ENCODE measurements at regions not wholly inside any gene's neighbourhood (a gene's known extent, or its start where the extent isn't known, plus 50 kb on each side); places are given as distances from the start of the nearest gene placed in this dataset.
"Not testable (repeated sequence)": the region's sequence is repeated elsewhere in the genome, so short reads cannot be mapped to it uniquely, and the experiment has no call there.

GRCh38 chr16:29327631-29328408, 78.7 kb downstream of the NPIPB11 start:
- not testable (repeated sequence) for DNase-seq

GRCh38 chr16:29326164-29327125, 80.1 kb downstream of the NPIPB11 start:
- not testable (repeated sequence) for DNase-seq

DNA sequence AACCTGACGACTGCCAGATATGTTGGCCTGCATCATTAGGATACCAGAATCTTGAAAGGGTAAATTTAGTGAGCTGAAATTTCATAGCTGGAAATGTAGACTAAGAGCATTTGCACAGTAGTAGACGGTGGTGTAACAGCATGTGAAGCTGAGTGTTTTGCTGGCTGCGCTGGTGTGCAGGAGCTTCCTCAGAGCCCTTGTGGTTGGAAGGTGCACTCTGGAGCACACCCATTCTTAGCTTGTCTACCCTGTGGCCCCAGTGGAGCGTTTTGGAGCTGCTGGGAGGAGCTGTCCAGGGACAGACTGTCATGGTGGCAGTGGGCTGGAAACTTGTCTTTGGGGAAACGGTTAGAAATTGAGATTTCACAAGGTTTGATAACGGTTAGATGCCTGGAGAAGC, 82.8 kb downstream of the NPIPB11 start:
- DNase-seq, result not testable (repeated sequence)

DNA sequence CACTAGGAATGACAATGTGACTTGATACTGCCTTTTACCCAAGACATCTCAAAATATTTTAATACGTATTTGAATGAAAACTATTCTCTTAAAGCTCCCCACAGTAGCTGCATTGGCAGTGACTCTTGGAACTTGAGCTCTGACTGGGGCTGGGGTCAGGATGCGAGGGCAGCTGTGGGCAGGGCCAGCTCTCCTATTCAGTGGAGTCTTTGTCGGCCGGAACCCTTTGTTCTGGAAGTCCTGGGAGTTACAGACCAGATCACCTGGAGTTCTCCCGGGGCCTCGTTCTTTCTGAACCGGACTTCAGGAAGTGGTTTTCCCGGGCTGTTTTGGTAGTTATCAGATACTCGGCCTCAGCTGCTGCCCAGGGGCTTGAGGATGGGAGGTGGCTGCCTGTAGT, 84.9 kb downstream of the NPIPB11 start:
- no peak for DNase-seq

DNA sequence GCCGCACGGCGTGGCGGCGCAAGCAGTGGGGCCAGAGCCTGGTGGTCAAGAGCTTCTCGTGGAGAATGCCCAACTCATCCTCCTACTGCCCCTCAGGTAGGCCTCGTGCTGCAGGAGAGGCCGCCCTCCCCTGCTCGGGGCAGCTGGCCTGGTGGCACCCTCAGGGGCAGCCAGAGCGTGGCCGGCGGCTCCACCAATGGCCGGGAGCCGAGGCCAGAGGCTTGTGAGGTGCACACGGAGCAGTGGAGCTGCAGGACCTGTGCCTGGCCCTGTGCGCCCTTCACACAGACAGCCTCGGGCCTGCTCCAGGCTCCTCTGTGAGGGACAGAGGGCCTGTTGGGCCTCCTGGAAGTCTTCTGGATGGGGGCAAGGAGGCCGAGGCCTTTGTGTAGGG, 85.5 kb downstream of the NPIPB11 start:
- no peak for DNase-seq

- DNase-seq, result no peak
Observed at GRCh38 chr16:29320274-29320999, 86.1 kb downstream of the NPIPB11 start.

DNA sequence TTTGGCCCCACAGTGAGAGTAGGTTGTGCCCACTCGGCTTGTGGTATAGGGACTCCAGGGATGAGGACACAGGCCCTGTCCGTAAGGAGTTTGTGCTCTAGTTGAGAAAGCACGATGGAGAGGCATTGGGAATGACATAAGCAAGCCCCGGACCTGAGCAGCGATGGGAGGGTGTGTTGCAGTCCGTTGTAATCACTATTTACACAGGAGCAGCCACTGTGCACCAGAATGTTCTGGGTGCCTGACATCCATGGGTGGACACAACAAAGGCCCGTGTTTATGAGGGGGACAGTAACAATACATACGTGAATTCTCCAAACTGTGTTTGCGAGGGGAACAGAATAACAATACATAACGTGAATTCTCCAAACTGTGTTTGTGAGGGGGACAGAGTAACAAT, 86.8 kb downstream of the NPIPB11 start:
- no peak for DNase-seq

GRCh38 chr16:29318561-29318968, 87.9 kb downstream of the NPIPB11 start:
- DNase-seq, result not testable (repeated sequence)

DNA sequence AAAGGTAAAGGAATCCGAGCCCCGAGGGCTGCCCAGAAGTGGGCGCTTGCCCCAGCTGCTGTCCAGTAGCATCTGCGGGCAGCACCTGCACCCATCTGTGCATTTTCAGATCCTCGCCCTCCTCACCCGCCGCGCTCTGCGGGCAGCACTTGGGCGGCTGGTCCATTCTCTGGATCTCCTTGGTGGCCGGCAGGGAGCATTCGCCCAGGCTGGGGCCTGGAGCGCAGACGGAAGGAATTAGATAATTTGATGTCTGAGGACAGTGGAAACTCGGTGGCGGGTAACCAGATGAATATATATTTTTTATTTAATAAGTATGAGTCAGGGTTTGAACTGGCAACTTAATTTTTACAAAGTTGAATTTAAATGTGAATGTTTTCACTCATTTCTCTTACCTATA, 88.5 kb downstream of the NPIPB11 start:
- no peak for DNase-seq

DNA sequence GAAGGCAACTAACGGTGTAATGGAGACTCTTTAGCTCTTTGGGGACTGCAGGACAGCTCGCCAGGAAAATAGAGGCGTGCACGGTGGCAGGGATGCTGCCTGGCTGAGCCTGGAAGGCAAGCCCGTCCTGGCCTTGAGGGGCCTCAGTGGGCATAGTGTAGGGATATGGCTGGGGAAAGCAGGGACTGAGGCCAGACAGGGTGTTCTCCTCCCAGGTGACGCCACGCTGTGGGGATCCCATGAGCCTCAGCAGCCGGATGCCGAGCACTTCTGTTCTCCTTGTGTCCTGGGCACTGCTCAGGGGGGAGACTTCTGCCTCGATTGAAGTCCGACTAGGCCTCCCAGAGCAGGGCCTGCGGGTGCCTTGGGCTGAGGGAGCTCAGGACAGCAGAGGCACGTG, 89.2 kb downstream of the NPIPB11 start:
- DNase-seq, result no peak

GRCh38 chr16:29316761-29317183, 89.7 kb downstream of the NPIPB11 start:
- no peak for DNase-seq

GRCh38 chr16:29315916-29316517, 90.5 kb downstream of the NPIPB11 start:
- no peak for DNase-seq

- DNase-seq, result no peak
Observed at GRCh38 chr16:29315046-29315445, 91.5 kb downstream of the NPIPB11 start.

DNA sequence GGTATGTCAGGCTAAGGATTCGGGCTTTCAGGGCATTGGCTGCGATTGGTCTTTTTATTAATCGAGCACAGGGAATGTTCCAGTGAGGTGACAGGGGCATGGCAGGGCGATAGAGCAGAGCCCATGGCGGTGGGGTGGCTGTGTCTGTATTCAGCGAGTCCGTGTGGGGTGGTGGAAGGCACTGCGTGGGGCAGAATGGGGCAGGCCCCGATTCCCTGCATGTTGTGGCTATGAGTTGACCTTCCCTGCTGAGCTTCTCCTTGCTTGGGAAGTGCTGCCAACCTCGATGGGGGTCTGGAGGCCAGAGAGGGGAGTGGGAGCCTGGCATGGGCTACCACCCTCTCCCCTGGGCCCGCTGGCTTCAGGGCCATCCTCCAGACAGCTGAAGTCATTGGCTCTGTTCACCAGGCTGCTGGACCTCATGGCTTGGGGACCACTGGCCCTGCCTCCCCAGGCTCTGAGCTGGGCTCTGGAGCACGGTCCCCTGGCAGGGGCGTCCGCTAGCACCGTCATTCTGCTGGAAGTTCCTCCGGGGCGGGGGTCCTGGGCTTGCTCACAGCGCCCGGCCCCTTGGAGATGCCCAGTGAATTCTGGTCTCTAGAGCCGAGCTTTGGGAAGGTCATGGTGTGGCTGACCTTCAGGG, 92.1 kb downstream of the NPIPB11 start:
- no peak for DNase-seq

GRCh38 chr16:29313559-29314048, 92.9 kb downstream of the NPIPB11 start:
- no peak for DNase-seq

GRCh38 chr16:29312835-29313558, 93.5 kb downstream of the NPIPB11 start:
- no peak for DNase-seq

GRCh38 chr16:29312345-29312675, 94.2 kb downstream of the NPIPB11 start:
- not testable (repeated sequence) for DNase-seq

DNA sequence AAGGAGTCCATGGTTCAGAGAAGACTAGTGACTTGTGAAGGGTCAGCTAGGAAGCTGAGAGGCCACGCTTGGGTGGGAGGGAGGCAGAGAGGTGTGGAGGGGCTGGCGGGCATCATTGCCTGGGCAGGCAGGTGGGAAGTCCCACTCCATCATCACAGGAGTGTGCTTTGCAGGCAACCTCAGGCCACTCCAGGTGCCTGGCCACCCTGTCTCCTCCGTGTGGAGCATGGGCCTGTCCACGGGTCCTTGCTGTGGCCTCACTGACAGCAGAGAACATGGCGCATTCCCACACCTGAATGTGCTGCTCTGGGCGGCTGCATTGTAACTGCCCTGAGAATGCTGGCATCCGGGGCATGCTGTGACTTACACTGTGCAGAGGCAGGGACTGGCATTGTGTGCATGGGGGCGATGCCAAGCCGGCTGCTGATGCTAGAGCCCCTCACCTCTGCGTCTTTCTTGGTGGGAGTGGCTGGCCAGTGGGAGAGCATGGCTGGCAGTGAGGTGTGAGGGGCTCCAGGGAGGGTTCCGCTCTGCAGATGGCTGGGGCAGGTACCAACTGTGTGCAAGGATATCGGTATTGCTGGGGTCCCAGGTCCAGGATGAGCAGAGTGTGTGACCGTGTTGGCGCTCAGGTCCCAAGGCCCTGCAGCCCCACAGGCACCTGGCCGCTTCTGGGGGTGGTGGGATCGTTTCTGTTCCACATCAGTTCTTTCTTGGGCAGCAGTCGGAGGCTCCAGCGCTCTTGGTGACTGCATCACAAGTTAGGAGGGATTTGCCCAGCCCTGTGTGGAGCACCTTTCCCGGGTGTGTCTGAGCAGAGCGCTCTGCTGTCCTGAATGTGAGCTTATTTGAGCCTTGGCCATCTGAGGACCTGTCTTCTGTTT, 94.8 kb downstream of the NPIPB11 start:
- DNase-seq, result no peak

DNA sequence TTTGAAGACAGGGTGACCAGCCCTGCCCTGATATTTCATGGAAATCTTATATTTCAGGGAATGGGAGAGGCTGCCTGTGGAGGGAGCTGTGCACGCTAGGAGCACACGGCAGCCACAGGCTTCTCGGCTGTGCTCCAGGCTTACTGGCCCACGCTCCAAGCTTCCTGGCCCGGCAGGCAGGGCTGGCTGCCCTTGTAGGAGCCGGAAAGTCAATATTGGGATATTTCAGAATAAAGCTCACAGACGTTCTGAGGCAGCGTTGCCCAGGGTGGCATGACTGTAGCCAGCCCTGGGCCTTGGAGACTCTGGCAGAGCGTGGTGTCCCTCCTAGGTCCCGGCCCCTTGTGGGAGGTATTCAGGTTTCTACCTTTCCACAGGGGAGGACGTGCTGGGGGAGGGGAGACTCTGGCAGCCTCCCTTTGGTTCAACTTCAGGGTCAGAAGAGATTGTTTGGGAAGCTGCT, 95.6 kb downstream of the NPIPB11 start:
- no peak for DNase-seq

DNA sequence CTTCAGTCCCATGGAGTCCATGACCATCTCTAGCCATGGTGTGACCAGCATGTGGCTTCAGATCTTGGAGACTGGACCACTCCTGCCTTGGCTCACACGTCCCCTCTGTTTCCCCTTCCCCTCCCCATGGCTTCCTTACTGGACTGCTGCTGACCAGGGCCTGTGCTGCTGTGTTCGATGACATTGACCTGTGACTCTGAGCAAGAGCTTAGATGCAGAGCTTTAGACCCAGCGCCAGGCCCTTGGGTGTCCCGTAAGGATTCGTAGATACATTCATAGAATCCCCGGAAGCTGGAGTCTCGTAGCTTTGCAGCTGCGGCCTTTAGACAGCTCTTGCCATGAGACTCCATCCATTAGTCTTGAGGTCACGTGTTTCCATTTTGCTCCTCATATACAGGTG, 96.3 kb downstream of the NPIPB11 start:
- not testable (repeated sequence) for DNase-seq

All from activated T-cell treated with anti-CD3 and anti-CD28 coated beads, Interleukin-2, amount 50 U/mL, for 1 hour (primary cell).